ENCODE measurements at regions not wholly inside any gene's neighbourhood (a gene's known extent, or its start where the extent isn't known, plus 50 kb on each side); places are given as distances from the start of the nearest gene placed in this dataset.
A peak's percentile ranks its signal among the peaks of the same experiment; 100 is the strongest.

GRCh38 chr18:72692086-72692485, 147.9 kb upstream of the CBLN2 start:
- peak overlapping the region in 1 of 2 donors; percentile 7 for H3K4me3 ChIP-seq
- TF ChIP-seq POLR2A (IDR thresholded peaks at IDR 0.05) (no peak), CTCF (IDR thresholded peaks at IDR 0.05) (no peak)
- no peaks in the 10 kb centered on the region for H3K4me1 ChIP-seq
- DNase-seq = peak; percentile 23
- no peaks in the 10 kb centered on the region for H3K9me3 ChIP-seq
- H3K36me3 ChIP-seq (ENCODE audit: low read depth, missing control alignments) = no peaks in the 10 kb centered on the region
- no peak overlapping the region for H3K27ac ChIP-seq
- intact Hi-C loops (cut with DNase I; ENCODE audit: low total_unique reads) = no loop called here
- H3K27me3 ChIP-seq = no peaks in the 10 kb centered on the region
- 0 to 8% methylated on average over 15 to 16 of the region's 16 CpGs for WGBS, 2 donors

GRCh38 chr18:72687736-72688135, 143.6 kb upstream of the CBLN2 start:
- no peaks in the 10 kb centered on the region for H3K27me3 ChIP-seq
- 64 to 72% methylated on average over 4 of the region's 4 CpGs for WGBS, 2 donors
- intact Hi-C loops (cut with DNase I; ENCODE audit: low total_unique reads) = no loop called here

GRCh38 chr18:72675394-72675793, 131.3 kb upstream of the CBLN2 start:
- Histone ChIP-seq H3K4me1 (peaks cover 3% of the 10 kb centered on the region), H3K9me3 (no peaks in the 10 kb centered on the region), H3K27me3 (no peaks in the 10 kb centered on the region), H3K27ac (no peak overlapping the region), H3K4me3 (no peak overlapping the region), H3K36me3 (ENCODE audit: low read depth, missing control alignments) (no peaks in the 10 kb centered on the region)
- peak; percentile 86 for DNase-seq
- 35 to 59% methylated on average over 10 of the region's 10 CpGs for WGBS, 2 donors
- intact Hi-C loops (cut with DNase I; ENCODE audit: low total_unique reads) = no loop called here
- TF ChIP-seq POLR2A (IDR thresholded peaks at IDR 0.05) (no peak), CTCF (IDR thresholded peaks at IDR 0.05) (no peak)

More at GRCh38 chr18:72687736-72688135, 143.6 kb upstream of the CBLN2 start:
- TF ChIP-seq CTCF (IDR thresholded peaks at IDR 0.05) (no peak), POLR2A (IDR thresholded peaks at IDR 0.05) (no peak)
- H3K4me1 ChIP-seq = no peaks in the 10 kb centered on the region
- no peak overlapping the region for H3K27ac ChIP-seq
- H3K9me3 ChIP-seq = no peaks in the 10 kb centered on the region
- no peak for DNase-seq
- H3K36me3 ChIP-seq (ENCODE audit: low read depth, missing control alignments) = no peaks in the 10 kb centered on the region
- no peak overlapping the region for H3K4me3 ChIP-seq

- Histone ChIP-seq H3K4me3 (no peak overlapping the region), H3K9me3 (no peaks in the 10 kb centered on the region), H3K27ac (no peak overlapping the region), H3K36me3 (ENCODE audit: low read depth, missing control alignments) (no peaks in the 10 kb centered on the region), H3K27me3 (no peaks in the 10 kb centered on the region), H3K4me1 (peaks cover 3% of the 10 kb centered on the region)
- TF ChIP-seq CTCF (IDR thresholded peaks at IDR 0.05) = no peak
- DNase-seq = no peak
- 64 to 76% methylated on average over 6 to 7 of the region's 7 CpGs for WGBS, 2 donors
- intact Hi-C loops (cut with DNase I; ENCODE audit: low total_unique reads) = no loop called here
These were observed 130.6 kb upstream of the CBLN2 start for GRCh38 chr18:72674710-72675109.

GRCh38 chr18:72673242-72673641, 129.1 kb upstream of the CBLN2 start:
- TF ChIP-seq CTCF (IDR thresholded peaks at IDR 0.05) (no peak), POLR2A (IDR thresholded peaks at IDR 0.05) (no peak)
- no peak overlapping the region for H3K27ac ChIP-seq

More at GRCh38 chr18:72673242-72673641, 129.1 kb upstream of the CBLN2 start:
- DNase-seq = no peak
- H3K36me3 ChIP-seq (ENCODE audit: low read depth, missing control alignments) = no peaks in the 10 kb centered on the region
- no peak overlapping the region for H3K4me3 ChIP-seq
- intact Hi-C loops (cut with DNase I; ENCODE audit: low total_unique reads) = no loop called here
- H3K9me3 ChIP-seq = no peaks in the 10 kb centered on the region
- 54 to 59% methylated on average over 5 of the region's 5 CpGs for WGBS, 2 donors
- H3K27me3 ChIP-seq = no peaks in the 10 kb centered on the region
- H3K4me1 ChIP-seq = peaks cover 3% of the 10 kb centered on the region
